ENCODE measurements at regions not wholly inside any gene's neighbourhood (a gene's known extent, or its start where the extent isn't known, plus 50 kb on each side); places are given as distances from the start of the nearest gene placed in this dataset.

DNA sequence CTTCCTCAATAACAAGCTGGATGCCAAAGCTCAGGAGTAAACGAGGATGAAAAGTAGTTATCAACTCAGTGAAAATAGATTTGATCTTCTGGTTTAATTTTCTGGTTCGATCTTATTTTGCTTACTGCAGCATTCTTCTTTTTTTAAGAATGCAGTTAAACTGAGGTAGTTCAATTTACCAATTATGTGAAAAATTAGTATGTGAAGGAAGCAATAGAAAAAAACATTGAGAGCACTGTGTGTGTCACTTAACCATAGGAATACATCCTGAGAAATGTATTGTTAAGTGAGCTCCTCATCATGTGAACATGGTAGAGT, 111.4 kb upstream of the TSPAN8 start:
- H4K91ac ChIP-seq (ENCODE audit: insufficient read length, low read depth, low read length) = no peak overlapping the region
- H2BK15ac ChIP-seq (ENCODE audit: low read depth, low read length) = no peak overlapping the region
- H3K79me1 ChIP-seq (ENCODE audit: insufficient read depth, low read depth, low read length, poor library complexity, severe bottlenecking) = no peaks in the 10 kb centered on the region
- no peak overlapping the region for H3K23ac ChIP-seq (ENCODE audit: insufficient read length, low read depth, low read length)
- H3K14ac ChIP-seq (ENCODE audit: insufficient read depth, low read length) = no peak overlapping the region
- H3K9ac ChIP-seq (ENCODE audit: extremely low read depth, insufficient read length, low read length) = no peak overlapping the region
- H2BK5ac ChIP-seq (ENCODE audit: insufficient read length, low read length) = no peak overlapping the region
- H2AFZ ChIP-seq (ENCODE audit: low read length) = no peak overlapping the region
- Mint-ChIP-seq H3K4me1 (no peaks in the 10 kb centered on the region), H3K4me3 (no peak overlapping the region), H3K36me3 (ENCODE audit: insufficient read depth in 1 of 3, low read depth in 3 of 3) (no peaks in the 10 kb centered on the region), H3K9me3 (0 out of 5 replicates have a peak, but pooled peaks cover 0 to under 1% of the 10 kb centered on the region in 2 experiments), H3K27ac (no peak overlapping the region), H3K27me3 (ENCODE audit: low read depth) (no peaks in the 10 kb centered on the region)
- H4K5ac ChIP-seq (ENCODE audit: insufficient read length, low read depth, low read length) = no peak overlapping the region
- no peak overlapping the region for H2BK120ac ChIP-seq (ENCODE audit: low read depth, low read length, poor library complexity, severe bottlenecking)
- no peaks in the 10 kb centered on the region for H4K20me1 ChIP-seq (ENCODE audit: control insufficient read depth, insufficient read depth, insufficient read length)
- TF ChIP-seq, protein P1, sequence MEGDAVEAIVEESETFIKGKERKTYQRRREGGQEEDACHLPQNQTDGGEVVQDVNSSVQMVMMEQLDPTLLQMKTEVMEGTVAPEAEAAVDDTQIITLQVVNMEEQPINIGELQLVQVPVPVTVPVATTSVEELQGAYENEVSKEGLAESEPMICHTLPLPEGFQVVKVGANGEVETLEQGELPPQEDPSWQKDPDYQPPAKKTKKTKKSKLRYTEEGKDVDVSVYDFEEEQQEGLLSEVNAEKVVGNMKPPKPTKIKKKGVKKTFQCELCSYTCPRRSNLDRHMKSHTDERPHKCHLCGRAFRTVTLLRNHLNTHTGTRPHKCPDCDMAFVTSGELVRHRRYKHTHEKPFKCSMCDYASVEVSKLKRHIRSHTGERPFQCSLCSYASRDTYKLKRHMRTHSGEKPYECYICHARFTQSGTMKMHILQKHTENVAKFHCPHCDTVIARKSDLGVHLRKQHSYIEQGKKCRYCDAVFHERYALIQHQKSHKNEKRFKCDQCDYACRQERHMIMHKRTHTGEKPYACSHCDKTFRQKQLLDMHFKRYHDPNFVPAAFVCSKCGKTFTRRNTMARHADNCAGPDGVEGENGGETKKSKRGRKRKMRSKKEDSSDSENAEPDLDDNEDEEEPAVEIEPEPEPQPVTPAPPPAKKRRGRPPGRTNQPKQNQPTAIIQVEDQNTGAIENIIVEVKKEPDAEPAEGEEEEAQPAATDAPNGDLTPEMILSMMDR (conservative IDR thresholded peaks at IDR 0.05) = no peak
- H3K23me2 ChIP-seq (ENCODE audit: insufficient read length, low read depth, low read length, poor library complexity, severe bottlenecking) = no peaks in the 10 kb centered on the region
- H3K56ac ChIP-seq (ENCODE audit: insufficient read length, low read depth, low read length) = no peak overlapping the region
- no peaks in the 10 kb centered on the region for H3K4me1 ChIP-seq (ENCODE audit: insufficient read depth, low read length)
- H3K27ac ChIP-seq (ENCODE audit: insufficient read length, low read depth, low read length) = no peak overlapping the region
- no peak overlapping the region for H4K8ac ChIP-seq (replicated peaks; ENCODE audit: insufficient read length, low read depth, low read length)
- no peak overlapping the region for H3K4ac ChIP-seq (ENCODE audit: low read depth, low read length)
- DNase-seq = no peak
- no peak overlapping the region for H3K18ac ChIP-seq (ENCODE audit: insufficient read length, low read depth, low read length)
- H2BK20ac ChIP-seq (ENCODE audit: low read depth, low read length, poor library complexity, severe bottlenecking) = no peak overlapping the region
- WGBS (ENCODE audit: extremely low coverage, insufficient read length, low lambda C conversion rate) = no CpG with 5 or more reads among the region's 2 CpGs
- no peaks in the 10 kb centered on the region for H3K9me3 ChIP-seq (ENCODE audit: control insufficient read depth, low read depth, low read length)
- H3K27me3 ChIP-seq (ENCODE audit: insufficient read depth, low read length) = no peaks in the 10 kb centered on the region
- no peak overlapping the region for H3K4me2 ChIP-seq (ENCODE audit: insufficient read depth, insufficient read length, low read length)
- H3K79me2 ChIP-seq (ENCODE audit: insufficient read depth, low read length) = no peaks in the 10 kb centered on the region
- no peak overlapping the region for H3T11ph ChIP-seq (ENCODE audit: low read length)
- H2AK5ac ChIP-seq (ENCODE audit: insufficient read length, low read length) = no peak overlapping the region
- no peak overlapping the region for H2BK12ac ChIP-seq (ENCODE audit: insufficient read length, low read depth, low read length)
